HCT116 (cell line): ENCODE measurements at regions not wholly inside any gene's neighbourhood (a gene's known extent, or its start where the extent isn't known, plus 50 kb on each side); places are given as distances from the start of the nearest gene placed in this dataset.

ENCODE experiments used
- CTCF ChIP-seq, 3 experiments: fragments of 200-600 bp in 1 of 3; sonication (generic) in 1 of 3; IDR thresholded peaks in 2 of 3; conservative IDR thresholded peaks in 1 of 3; 2 replicates each; pipeline ENCODE4 v1.5.1; 2012 to 2017; ENCODE audit warnings: low read depth in 2 of 3, low read length in 2 of 3, antibody characterized with exemption in 1 of 3, borderline replicate concordance in 1 of 3, control low read depth in 1 of 3, mild to moderate bottlenecking in 1 of 3, mixed read lengths in 1 of 3, mixed run types in 1 of 3, moderate library complexity in 1 of 3; ENCODE audit not compliant: insufficient read depth in 1 of 3
- EGR1 ChIP-seq: IDR thresholded peaks from 2 replicates; pipeline ENCODE4 v1.6.1; 2012; ENCODE audit warnings: low read depth
- ELF1 ChIP-seq: IDR thresholded peaks from 2 replicates; pipeline ENCODE4 v1.6.1; 2012; ENCODE audit warnings: low read depth, borderline replicate concordance
- EZH2 ChIP-seq: fragments of 200-600 bp; sonication (generic); IDR thresholded peaks from 2 replicates; pipeline ENCODE4 v1.6.1; 2017; ENCODE audit warnings: antibody characterized with exemption, mixed run types
- JUND ChIP-seq: IDR thresholded peaks from 2 replicates; pipeline ENCODE4 v1.6.1; 2012
- MAX ChIP-seq: IDR thresholded peaks from 2 replicates; pipeline ENCODE4 v1.6.1; 2012
- POLR2A ChIP-seq: IDR thresholded peaks from 2 replicates; pipeline ENCODE4 v1.7.0; 2011; ENCODE audit warnings: borderline replicate concordance; ENCODE audit not compliant: insufficient read depth, insufficient read length; ENCODE audit errors: extremely low read depth
- POLR2AphosphoS5 ChIP-seq: IDR thresholded peaks from 2 replicates; pipeline ENCODE4 v1.6.1; 2011; ENCODE audit warnings: mild to moderate bottlenecking, low read depth, low read length, moderate library complexity
- YY1 ChIP-seq: IDR thresholded peaks from 2 replicates; pipeline ENCODE4 v1.6.1; 2011; ENCODE audit warnings: low read length, low read depth, moderate library complexity, mild to moderate bottlenecking; ENCODE audit not compliant: insufficient replicate concordance; ENCODE audit errors: extremely low read depth
- TF ChIP-seq, protein P1 (sequence below): IDR thresholded peaks from 2 replicates; pipeline ENCODE4 v1.6.1; 2012; ENCODE audit warnings: low read depth

GRCh38 chr10:69734416-69734796 lies 67.3 kb upstream of the COL13A1 start:
- TF ChIP-seq MAX (no peak), POLR2A (no peak), EGR1 (no peak), YY1 (no peak), CTCF (IDR thresholded peaks at IDR 0.05 in 2 of 3, conservative IDR thresholded peaks at IDR 0.05 in 1 of 3; ENCODE audit: borderline replicate concordance in 1 of 3, insufficient read depth in 1 of 3, low read depth in 2 of 3, low read length in 2 of 3) (no peak), EZH2 (no peak), POLR2AphosphoS5 (no peak), ELF1 (no peak), JUND (no peak)
- TF ChIP-seq, protein P1, sequence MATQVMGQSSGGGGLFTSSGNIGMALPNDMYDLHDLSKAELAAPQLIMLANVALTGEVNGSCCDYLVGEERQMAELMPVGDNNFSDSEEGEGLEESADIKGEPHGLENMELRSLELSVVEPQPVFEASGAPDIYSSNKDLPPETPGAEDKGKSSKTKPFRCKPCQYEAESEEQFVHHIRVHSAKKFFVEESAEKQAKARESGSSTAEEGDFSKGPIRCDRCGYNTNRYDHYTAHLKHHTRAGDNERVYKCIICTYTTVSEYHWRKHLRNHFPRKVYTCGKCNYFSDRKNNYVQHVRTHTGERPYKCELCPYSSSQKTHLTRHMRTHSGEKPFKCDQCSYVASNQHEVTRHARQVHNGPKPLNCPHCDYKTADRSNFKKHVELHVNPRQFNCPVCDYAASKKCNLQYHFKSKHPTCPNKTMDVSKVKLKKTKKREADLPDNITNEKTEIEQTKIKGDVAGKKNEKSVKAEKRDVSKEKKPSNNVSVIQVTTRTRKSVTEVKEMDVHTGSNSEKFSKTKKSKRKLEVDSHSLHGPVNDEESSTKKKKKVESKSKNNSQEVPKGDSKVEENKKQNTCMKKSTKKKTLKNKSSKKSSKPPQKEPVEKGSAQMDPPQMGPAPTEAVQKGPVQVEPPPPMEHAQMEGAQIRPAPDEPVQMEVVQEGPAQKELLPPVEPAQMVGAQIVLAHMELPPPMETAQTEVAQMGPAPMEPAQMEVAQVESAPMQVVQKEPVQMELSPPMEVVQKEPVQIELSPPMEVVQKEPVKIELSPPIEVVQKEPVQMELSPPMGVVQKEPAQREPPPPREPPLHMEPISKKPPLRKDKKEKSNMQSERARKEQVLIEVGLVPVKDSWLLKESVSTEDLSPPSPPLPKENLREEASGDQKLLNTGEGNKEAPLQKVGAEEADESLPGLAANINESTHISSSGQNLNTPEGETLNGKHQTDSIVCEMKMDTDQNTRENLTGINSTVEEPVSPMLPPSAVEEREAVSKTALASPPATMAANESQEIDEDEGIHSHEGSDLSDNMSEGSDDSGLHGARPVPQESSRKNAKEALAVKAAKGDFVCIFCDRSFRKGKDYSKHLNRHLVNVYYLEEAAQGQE: no peak
